ENCODE measurements at regions not wholly inside any gene's neighbourhood (a gene's known extent, or its start where the extent isn't known, plus 50 kb on each side); places are given as distances from the start of the nearest gene placed in this dataset.

DNA sequence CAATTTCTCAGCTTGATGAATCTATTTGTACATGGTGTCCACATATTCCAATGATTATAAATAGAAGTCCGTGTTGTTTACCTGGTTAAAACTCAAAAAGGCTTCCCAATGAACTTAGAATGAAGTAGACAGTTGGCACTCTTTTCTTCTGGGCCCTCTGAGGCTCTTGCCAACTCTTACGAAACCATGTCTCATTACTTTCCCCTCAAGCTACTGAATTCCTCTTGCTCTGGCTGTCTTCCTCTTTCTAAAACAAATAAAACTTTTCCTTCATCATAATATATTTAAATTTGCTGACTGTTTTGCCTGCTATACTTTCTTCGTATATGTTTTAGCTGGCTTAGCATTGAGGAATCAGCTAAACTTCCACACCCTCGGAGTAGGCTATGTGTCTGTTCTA is 139.7 kb downstream of the SLITRK6 start:
- no peak overlapping the region for H3K4me3 ChIP-seq (ENCODE audit: low read depth, low read length)
- DNase-seq (ENCODE audit: low read depth): no peak
- TF ChIP-seq CTCF (IDR thresholded peaks at IDR 0.05; ENCODE audit: insufficient read depth, low read depth, low read length, missing control alignments): no peak

- TF ChIP-seq CTCF (IDR thresholded peaks at IDR 0.05; ENCODE audit: insufficient read depth, low read depth, low read length, missing control alignments): no peak
- DNase-seq (ENCODE audit: low read depth): no peak
- no peak overlapping the region for H3K4me3 ChIP-seq (ENCODE audit: low read depth, low read length)
These were observed 141.3 kb downstream of the SLITRK6 start for GRCh38 chr13:85657942-85658341.

GRCh38 chr13:85655040-85655439 is 144.2 kb downstream of the SLITRK6 start:
- no peak for TF ChIP-seq CTCF (IDR thresholded peaks at IDR 0.05; ENCODE audit: insufficient read depth, low read depth, low read length, missing control alignments)
- H3K4me3 ChIP-seq (ENCODE audit: low read depth, low read length): no peak overlapping the region
- no peak for DNase-seq (ENCODE audit: low read depth)

DNA sequence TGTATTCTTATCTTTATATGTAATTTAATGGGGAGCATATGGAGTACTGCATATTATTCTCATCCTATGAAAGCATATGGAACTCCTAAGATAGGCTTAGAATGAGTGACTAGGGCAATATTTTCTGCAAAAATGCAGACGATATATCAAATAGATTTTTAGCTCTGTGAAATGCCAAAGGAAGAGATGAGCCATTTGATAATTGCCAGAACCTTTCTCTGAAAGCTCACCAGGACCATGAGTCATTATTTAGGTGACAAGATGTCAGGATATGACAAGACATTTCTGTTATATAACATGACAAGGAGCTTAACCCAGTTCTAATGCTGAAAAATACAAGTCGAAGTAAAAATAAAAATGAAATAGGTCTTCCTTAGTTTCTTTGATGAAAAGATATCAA is 145.0 kb downstream of the SLITRK6 start:
- no peak for DNase-seq (ENCODE audit: low read depth)
- no peak for TF ChIP-seq CTCF (IDR thresholded peaks at IDR 0.05; ENCODE audit: insufficient read depth, low read depth, low read length, missing control alignments)
- no peak overlapping the region for H3K4me3 ChIP-seq (ENCODE audit: low read depth, low read length)

- no peak for DNase-seq (ENCODE audit: low read depth)
- H3K4me3 ChIP-seq (ENCODE audit: low read depth, low read length): no peak overlapping the region
- no peak for TF ChIP-seq CTCF (IDR thresholded peaks at IDR 0.05; ENCODE audit: insufficient read depth, low read depth, low read length, missing control alignments)
These were observed 145.5 kb downstream of the SLITRK6 start for GRCh38 chr13:85653681-85654080.

GRCh38 chr13:85652491-85652890 is 146.7 kb downstream of the SLITRK6 start:
- no peak overlapping the region for H3K4me3 ChIP-seq (ENCODE audit: low read depth, low read length)
- TF ChIP-seq CTCF (IDR thresholded peaks at IDR 0.05; ENCODE audit: insufficient read depth, low read depth, low read length, missing control alignments): no peak
- no peak for DNase-seq (ENCODE audit: low read depth)

GRCh38 chr13:85651440-85651839 is 147.8 kb downstream of the SLITRK6 start:
- H3K4me3 ChIP-seq (ENCODE audit: low read depth, low read length): no peak overlapping the region
- no peak for TF ChIP-seq CTCF (IDR thresholded peaks at IDR 0.05; ENCODE audit: insufficient read depth, low read depth, low read length, missing control alignments)
- no peak for DNase-seq (ENCODE audit: low read depth)

Measured in GM12865 (cell line).